Endodermal cell (in vitro differentiated cells): ENCODE measurements at regions not wholly inside any gene's neighbourhood (a gene's known extent, or its start where the extent isn't known, plus 50 kb on each side); places are given as distances from the start of the nearest gene placed in this dataset.

ENCODE experiments used
- DNase-seq: peaks from one replicate; pipeline ENCODE4 v3.0.0-alpha.2; 2017
- H3K27ac ChIP-seq: 2 replicates; pipeline ENCODE4 v1.5.1; 2013; ENCODE audit warnings: mild to moderate bottlenecking, low read depth, low read length, moderate library complexity
- H3K27me3 ChIP-seq: 2 replicates; pipeline ENCODE4 v1.6.1; 2013; ENCODE audit warnings: mild to moderate bottlenecking, low read length, moderate library complexity; ENCODE audit not compliant: insufficient read depth, control insufficient read depth, poor library complexity, severe bottlenecking
- H3K36me3 ChIP-seq: 2 replicates; pipeline ENCODE4 v1.7.0; 2013; ENCODE audit warnings: mild to moderate bottlenecking, low read length, moderate library complexity; ENCODE audit not compliant: control insufficient read depth, insufficient read depth
- H3K4me1 ChIP-seq: one replicate; pipeline ENCODE4 v1.7.0; 2013; ENCODE audit warnings: low read length; ENCODE audit not compliant: control insufficient read depth, insufficient read depth
- H3K4me3 ChIP-seq: 2 replicates; pipeline ENCODE4 v1.5.1; 2013; ENCODE audit warnings: mild to moderate bottlenecking, low read length, moderate library complexity
- H3K9ac ChIP-seq: 2 replicates; pipeline ENCODE4 v1.6.1; 2013; ENCODE audit warnings: mild to moderate bottlenecking, low read length, moderate library complexity; ENCODE audit not compliant: poor library complexity, severe bottlenecking; ENCODE audit errors: extremely low read depth
- H3K9me3 ChIP-seq: 2 replicates; pipeline ENCODE4 v1.6.1; 2013; ENCODE audit warnings: mild to moderate bottlenecking, low read length, moderate library complexity; ENCODE audit not compliant: control insufficient read depth
- H3K27ac Mint-ChIP-seq: 2 replicates; pipeline ENCODE4 v1.8.0; 2020; ENCODE audit warnings: mixed read lengths
- H3K27me3 Mint-ChIP-seq: 2 replicates; pipeline ENCODE4 v1.8.0; 2021; ENCODE audit warnings: mild to moderate bottlenecking, mixed read lengths; ENCODE audit not compliant: insufficient read depth
- H3K36me3 Mint-ChIP-seq: 2 replicates; pipeline ENCODE4 v1.8.0; 2020; ENCODE audit warnings: low read depth, mixed read lengths
- H3K4me1 Mint-ChIP-seq: 2 replicates; pipeline ENCODE4 v1.8.0; 2020; ENCODE audit warnings: mixed read lengths
- H3K4me3 Mint-ChIP-seq: 2 replicates; pipeline ENCODE4 v1.8.0; 2020; ENCODE audit warnings: mild to moderate bottlenecking, moderate library complexity, mixed read lengths
- H3K9me3 Mint-ChIP-seq: 2 replicates; pipeline ENCODE4 v1.8.0; 2020; ENCODE audit warnings: mild to moderate bottlenecking, mixed read lengths
- WGBS, 2 experiments: methylation state at CpG; one replicate each; pipeline versions ENCODE4 v1.1.5 to v1.1.7; 2013; ENCODE audit warnings: missing lambda C conversion rate in 2 of 2, mixed read lengths in 1 of 2; ENCODE audit not compliant: insufficient coverage in 1 of 2, insufficient read length in 1 of 2; 5-methylcytosine and 5-hydroxymethylcytosine counted together
- TF ChIP-seq, protein P1 (sequence below): fragments of 200-600 bp; sonication (generic); conservative IDR thresholded peaks from 2 replicates; pipeline ENCODE4 v1.5.0; 2021; ENCODE audit warnings: antibody characterized with exemption, mild to moderate bottlenecking

DNA sequence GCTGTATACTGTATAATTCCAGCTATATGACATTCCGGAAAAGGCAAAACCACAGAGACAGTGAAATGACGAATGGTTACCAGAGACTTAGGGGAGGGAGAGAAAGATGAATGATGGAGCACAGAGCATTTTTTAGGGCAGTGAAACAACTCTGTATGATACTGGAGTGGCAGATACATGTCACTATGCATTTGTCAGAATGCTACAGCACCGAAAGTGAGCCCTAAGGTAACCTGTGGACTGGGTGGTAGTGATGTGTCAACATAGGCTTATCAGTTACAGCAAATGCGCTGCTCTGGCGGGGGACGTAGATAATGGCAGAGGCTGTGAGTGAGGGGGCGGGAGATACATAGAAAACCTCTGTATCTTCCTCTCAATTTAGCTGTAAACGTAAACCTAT is 201.3 kb upstream of the SSTR4 start:
- no peak overlapping the region for H3K9ac ChIP-seq
- Mint-ChIP-seq H3K4me1 (peaks cover 41% of the 10 kb centered on the region), H3K27ac (no peak overlapping the region), H3K9me3 (no peaks in the 10 kb centered on the region), H3K27me3 (peaks cover 23% of the 10 kb centered on the region), H3K4me3 (no peak overlapping the region), H3K36me3 (no peaks in the 10 kb centered on the region)
- H3K4me1 ChIP-seq, result no peaks in the 10 kb centered on the region
- no peaks in the 10 kb centered on the region for H3K27me3 ChIP-seq
- TF ChIP-seq, protein P1, sequence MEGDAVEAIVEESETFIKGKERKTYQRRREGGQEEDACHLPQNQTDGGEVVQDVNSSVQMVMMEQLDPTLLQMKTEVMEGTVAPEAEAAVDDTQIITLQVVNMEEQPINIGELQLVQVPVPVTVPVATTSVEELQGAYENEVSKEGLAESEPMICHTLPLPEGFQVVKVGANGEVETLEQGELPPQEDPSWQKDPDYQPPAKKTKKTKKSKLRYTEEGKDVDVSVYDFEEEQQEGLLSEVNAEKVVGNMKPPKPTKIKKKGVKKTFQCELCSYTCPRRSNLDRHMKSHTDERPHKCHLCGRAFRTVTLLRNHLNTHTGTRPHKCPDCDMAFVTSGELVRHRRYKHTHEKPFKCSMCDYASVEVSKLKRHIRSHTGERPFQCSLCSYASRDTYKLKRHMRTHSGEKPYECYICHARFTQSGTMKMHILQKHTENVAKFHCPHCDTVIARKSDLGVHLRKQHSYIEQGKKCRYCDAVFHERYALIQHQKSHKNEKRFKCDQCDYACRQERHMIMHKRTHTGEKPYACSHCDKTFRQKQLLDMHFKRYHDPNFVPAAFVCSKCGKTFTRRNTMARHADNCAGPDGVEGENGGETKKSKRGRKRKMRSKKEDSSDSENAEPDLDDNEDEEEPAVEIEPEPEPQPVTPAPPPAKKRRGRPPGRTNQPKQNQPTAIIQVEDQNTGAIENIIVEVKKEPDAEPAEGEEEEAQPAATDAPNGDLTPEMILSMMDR, result no peak
- H3K36me3 ChIP-seq, result no peaks in the 10 kb centered on the region
- 78 to 94% methylated on average over 2 to 5 of the region's 8 CpGs for WGBS, 2 experiments
- no peak overlapping the region for H3K27ac ChIP-seq
- H3K9me3 ChIP-seq, result no peaks in the 10 kb centered on the region
- H3K4me3 ChIP-seq, result no peak overlapping the region
- peak; percentile 43 for DNase-seq

GRCh38 chr20:22834651-22835256 is 200.4 kb upstream of the SSTR4 start:
- Histone ChIP-seq H3K36me3 (no peaks in the 10 kb centered on the region), H3K9ac (no peak overlapping the region), H3K4me1 (no peaks in the 10 kb centered on the region), H3K9me3 (no peaks in the 10 kb centered on the region), H3K27ac (no peak overlapping the region), H3K27me3 (no peaks in the 10 kb centered on the region), H3K4me3 (no peak overlapping the region)
- Mint-ChIP-seq H3K27me3 (peaks cover 18% of the 10 kb centered on the region), H3K4me1 (peaks cover 50% of the 10 kb centered on the region), H3K27ac (no peak overlapping the region), H3K4me3 (no peak overlapping the region), H3K9me3 (no peaks in the 10 kb centered on the region), H3K36me3 (no peaks in the 10 kb centered on the region)
- DNase-seq, result no peak
- TF ChIP-seq, protein P1, result no peak

GRCh38 chr20:22836211-22836610 is 198.9 kb upstream of the SSTR4 start:
- peaks cover 6% of the 10 kb centered on the region for H3K4me1 ChIP-seq
- peaks cover 64% of the 10 kb centered on the region for H3K4me1 Mint-ChIP-seq
- TF ChIP-seq, protein P1, result no peak
- H3K9me3 ChIP-seq, result no peaks in the 10 kb centered on the region
- no peak overlapping the region for H3K4me3 ChIP-seq
- peaks cover 16% of the 10 kb centered on the region for H3K27me3 Mint-ChIP-seq
- no peaks in the 10 kb centered on the region for H3K36me3 Mint-ChIP-seq
- 91 to 100% methylated on average over 1 of the region's 1 CpG for WGBS, 2 experiments
- H3K27ac Mint-ChIP-seq, result no peak overlapping the region
- no peaks in the 10 kb centered on the region for H3K36me3 ChIP-seq
- H3K27ac ChIP-seq, result no peak overlapping the region
- no peaks in the 10 kb centered on the region for H3K9me3 Mint-ChIP-seq
- no peak overlapping the region for H3K9ac ChIP-seq
- no peak overlapping the region for H3K4me3 Mint-ChIP-seq
- no peak for DNase-seq
- H3K27me3 ChIP-seq, result no peaks in the 10 kb centered on the region
